Ovary (tissue), 3 donors: ENCODE measurements at regions not wholly inside any gene's neighbourhood (a gene's known extent, or its start where the extent isn't known, plus 50 kb on each side); places are given as distances from the start of the nearest gene placed in this dataset.

Experiments
- POLR2A ChIP-seq: fragments of 450-650 bp; IDR thresholded peaks from one replicate; pipeline ENCODE4 v1.6.1; 2017; ENCODE audit warnings: antibody characterized with exemption, mild to moderate bottlenecking, moderate library complexity
- TF ChIP-seq, protein P1 (sequence below), 3 donors: fragments of 450-650 bp in 2 of 3; fragments of 200-600 bp in 1 of 3; IDR thresholded peaks; one replicate each; pipeline versions ENCODE4 v1.5.1 to v1.8.0; 2016 to 2022; ENCODE audit warnings: antibody characterized with exemption in 3 of 3, mild to moderate bottlenecking in 1 of 3
- donor health status: DM: no; HTN: no; CAD: no.

DNA sequence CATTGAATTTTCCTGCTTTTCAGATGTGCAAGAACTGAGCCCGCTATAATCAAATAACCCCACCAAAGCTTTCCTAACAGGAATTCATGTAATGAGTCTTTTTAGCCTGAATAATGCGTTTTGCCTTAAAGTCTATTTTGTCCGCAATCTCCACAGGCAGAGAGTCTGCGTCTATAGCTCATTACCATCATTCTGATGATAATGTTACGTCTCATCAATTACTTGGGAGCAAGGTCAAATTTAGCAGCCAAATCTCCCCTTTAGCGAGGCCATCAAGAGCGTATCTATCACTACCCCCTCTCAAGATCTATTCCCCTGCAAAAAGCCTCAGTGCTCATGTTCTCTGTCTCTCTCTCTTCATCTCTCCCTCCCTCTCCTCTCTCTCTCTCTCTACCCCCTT lies 416.1 kb downstream of the ZSWIM6 start:
- TF ChIP-seq, protein P1, sequence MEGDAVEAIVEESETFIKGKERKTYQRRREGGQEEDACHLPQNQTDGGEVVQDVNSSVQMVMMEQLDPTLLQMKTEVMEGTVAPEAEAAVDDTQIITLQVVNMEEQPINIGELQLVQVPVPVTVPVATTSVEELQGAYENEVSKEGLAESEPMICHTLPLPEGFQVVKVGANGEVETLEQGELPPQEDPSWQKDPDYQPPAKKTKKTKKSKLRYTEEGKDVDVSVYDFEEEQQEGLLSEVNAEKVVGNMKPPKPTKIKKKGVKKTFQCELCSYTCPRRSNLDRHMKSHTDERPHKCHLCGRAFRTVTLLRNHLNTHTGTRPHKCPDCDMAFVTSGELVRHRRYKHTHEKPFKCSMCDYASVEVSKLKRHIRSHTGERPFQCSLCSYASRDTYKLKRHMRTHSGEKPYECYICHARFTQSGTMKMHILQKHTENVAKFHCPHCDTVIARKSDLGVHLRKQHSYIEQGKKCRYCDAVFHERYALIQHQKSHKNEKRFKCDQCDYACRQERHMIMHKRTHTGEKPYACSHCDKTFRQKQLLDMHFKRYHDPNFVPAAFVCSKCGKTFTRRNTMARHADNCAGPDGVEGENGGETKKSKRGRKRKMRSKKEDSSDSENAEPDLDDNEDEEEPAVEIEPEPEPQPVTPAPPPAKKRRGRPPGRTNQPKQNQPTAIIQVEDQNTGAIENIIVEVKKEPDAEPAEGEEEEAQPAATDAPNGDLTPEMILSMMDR (IDR thresholded peaks at IDR 0.05) = no peak
- TF ChIP-seq POLR2A = no peak
